ENCODE measurements at regions not wholly inside any gene's neighbourhood (a gene's known extent, or its start where the extent isn't known, plus 50 kb on each side); places are given as distances from the start of the nearest gene placed in this dataset.

GRCh38 chr1:58836408-58836807 lies 52.6 kb upstream of the JUN start:
- H3K27me3 Mint-ChIP-seq (ENCODE audit: low read depth): no peaks in the 10 kb centered on the region

DNA sequence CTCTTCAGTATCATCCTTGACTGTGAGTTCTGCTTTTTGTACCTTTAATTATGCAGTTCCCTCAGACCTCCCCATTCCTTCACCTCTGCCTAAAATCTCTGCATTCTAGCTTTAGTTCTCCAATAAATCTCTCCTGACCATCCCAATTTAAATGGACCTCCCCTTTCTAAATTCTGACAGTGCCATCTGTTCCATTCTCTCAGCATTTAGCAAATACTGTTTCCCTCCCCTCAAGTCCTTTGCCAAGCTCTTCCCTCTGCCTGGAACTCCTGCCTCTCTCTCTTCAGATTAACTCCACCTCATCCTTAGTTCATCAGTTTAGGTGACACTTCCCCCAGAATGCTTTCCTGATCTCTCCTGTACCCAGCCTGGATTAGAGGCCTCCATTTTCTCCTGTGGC lies 54.0 kb upstream of the JUN start:
- Mint-ChIP-seq H3K4me3 (no peak overlapping the region), H3K9me3 (no peaks in the 10 kb centered on the region), H3K4me1 (ENCODE audit: low read depth) (no peaks in the 10 kb centered on the region), H3K27ac (no peak overlapping the region), H3K36me3 (ENCODE audit: insufficient read depth in 2 of 2) (peaks cover 0 to 2% of the 10 kb centered on the region in 2 donors), H3K27me3 (ENCODE audit: low read depth) (no peaks in the 10 kb centered on the region)
- no peak for ATAC-seq (replicated peaks in 1 of 2)
- DNase-seq: no peak

More at GRCh38 chr1:58836408-58836807, 52.6 kb upstream of the JUN start:
- H3K9me3 Mint-ChIP-seq: no peaks in the 10 kb centered on the region
- H3K4me1 Mint-ChIP-seq (ENCODE audit: low read depth): no peaks in the 10 kb centered on the region
- DNase-seq: no peak
- H3K4me3 Mint-ChIP-seq: no peak overlapping the region
- H3K27ac Mint-ChIP-seq: no peak overlapping the region
- ATAC-seq (replicated peaks in 1 of 2): no peak
- H3K36me3 Mint-ChIP-seq (ENCODE audit: insufficient read depth in 2 of 2): peaks cover 0 to 2% of the 10 kb centered on the region in 2 donors

DNA sequence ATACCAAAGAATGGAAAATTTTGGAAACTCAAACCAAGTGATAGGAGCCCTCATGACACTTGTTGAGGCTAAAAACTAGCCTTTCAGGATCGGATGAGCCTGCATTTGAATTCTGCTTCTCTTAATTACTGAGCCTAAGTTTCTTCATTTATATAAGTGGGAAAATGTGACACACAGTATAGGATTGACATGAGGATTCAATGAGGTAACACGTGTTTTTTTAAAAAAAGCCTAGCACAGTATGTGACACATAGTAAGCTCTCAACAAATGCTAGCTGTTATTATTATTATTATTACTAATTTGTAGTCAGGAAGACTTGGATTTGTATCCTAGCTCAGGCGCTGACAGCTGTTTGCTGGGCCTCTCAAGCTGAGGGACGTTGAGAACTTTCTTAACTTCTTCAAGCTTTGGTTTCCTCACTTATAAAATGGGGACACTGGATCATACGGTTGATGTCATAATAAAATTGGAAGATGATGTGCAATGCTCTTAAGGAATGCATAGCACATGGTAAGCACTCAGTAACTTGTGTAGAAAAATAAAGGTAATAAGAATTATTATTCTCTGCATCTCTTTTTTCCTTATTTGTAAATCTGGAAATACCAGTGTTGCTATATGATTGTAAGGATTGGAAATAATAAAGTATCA lies 55.4 kb upstream of the JUN start:
- peaks cover 4% of the 10 kb centered on the region for H3K4me1 Mint-ChIP-seq (ENCODE audit: low read depth)
- no peak overlapping the region for H3K27ac Mint-ChIP-seq

DNA sequence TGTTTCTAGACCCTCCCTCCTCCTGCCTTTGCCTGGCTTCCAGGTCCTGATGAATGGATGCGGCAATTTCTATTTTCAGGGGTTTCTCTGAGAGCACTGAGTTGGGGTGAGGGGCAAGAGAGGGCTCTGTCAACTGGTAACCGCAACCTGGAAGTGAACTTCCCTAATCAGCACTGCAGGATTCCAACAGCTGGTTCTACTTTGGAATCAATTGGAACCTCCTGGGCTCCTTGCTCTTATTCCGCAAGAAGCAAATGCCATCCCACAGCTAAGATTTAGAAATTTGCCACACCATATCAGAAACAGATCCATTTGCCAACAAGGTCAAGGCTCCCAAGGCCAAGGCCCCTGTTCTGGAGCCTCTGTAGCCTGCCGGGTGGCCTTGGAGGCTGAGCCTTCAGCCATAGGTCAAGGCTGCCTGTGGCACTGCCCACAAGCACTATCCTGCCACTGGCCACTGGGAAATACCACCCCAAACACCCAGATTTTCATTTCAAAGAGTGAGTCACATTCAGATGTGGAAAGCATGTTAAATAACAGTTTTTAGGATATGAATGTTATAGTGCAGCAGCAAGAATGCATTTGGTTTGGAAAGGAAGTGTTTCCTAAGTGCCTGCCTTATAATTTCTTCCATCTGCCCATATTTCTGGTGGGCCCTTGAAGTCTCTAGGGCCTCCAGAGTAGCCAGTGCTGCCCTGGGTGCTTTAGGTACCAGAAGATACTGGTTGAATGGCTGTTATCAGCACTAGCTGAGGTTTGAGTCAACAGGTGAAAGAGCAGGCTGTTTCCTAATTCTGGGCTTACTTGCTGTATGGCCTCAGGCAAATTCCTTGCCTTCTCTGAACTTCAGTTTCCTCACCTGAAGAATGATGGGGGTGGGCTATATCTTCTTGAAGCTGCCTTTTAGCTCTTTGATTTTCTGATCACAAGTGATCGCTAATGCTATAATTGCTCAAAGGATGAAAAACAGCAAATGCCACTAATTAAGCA lies 56.3 kb upstream of the JUN start:
- Mint-ChIP-seq H3K4me3 (no peak overlapping the region), H3K9me3 (no peaks in the 10 kb centered on the region), H3K27ac (no peak overlapping the region), H3K4me1 (ENCODE audit: low read depth) (peaks cover 8% of the 10 kb centered on the region), H3K27me3 (ENCODE audit: low read depth) (no peaks in the 10 kb centered on the region), H3K36me3 (ENCODE audit: insufficient read depth in 2 of 2) (peaks cover 0 to 2% of the 10 kb centered on the region in 2 donors)
- DNase-seq (no peak), ATAC-seq (replicated peaks in 1 of 2) (no peak)

More for the DNA sequence above, 55.4 kb upstream of the JUN start:
- Mint-ChIP-seq H3K4me3 (no peak overlapping the region), H3K36me3 (ENCODE audit: insufficient read depth in 2 of 2) (peaks cover 0 to 2% of the 10 kb centered on the region in 2 donors), H3K27me3 (ENCODE audit: low read depth) (no peaks in the 10 kb centered on the region), H3K9me3 (no peaks in the 10 kb centered on the region)
- DNase-seq: no peak
- no peak for ATAC-seq (replicated peaks in 1 of 2)

- Mint-ChIP-seq H3K4me3 (no peak overlapping the region), H3K4me1 (ENCODE audit: low read depth) (peaks cover 14% of the 10 kb centered on the region), H3K27me3 (ENCODE audit: low read depth) (no peaks in the 10 kb centered on the region), H3K9me3 (no peaks in the 10 kb centered on the region), H3K36me3 (ENCODE audit: insufficient read depth in 2 of 2) (no peaks in the 10 kb centered on the region), H3K27ac (no peak overlapping the region)
- DNase-seq (no peak), ATAC-seq (replicated peaks in 1 of 2) (peak in 1 of 2 donors; percentile 36)
These were observed 57.6 kb upstream of the JUN start for GRCh38 chr1:58841455-58841854.

DNA sequence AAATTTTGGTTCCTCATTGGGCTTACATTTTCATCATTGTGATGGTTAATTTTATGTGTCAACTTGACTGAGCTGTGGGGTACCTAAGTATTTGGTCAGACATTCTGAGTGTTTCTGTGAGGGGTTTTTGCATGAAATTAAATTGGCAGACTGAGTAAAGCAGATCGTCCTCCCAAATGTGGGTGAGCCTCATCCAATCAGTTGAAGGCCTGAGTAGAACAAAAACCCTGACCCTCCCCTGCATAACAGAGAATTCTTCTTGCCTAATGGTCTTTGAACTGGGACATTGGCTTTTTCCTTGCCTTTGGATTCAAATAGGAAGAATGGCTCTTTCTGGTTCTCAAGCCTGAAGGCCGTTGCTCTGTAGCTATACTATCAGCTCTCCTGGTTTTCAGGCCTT lies 59.1 kb upstream of the JUN start:
- peaks cover 14% of the 10 kb centered on the region for H3K4me1 Mint-ChIP-seq (ENCODE audit: low read depth)
- no peak for ATAC-seq (replicated peaks in 1 of 2)
- DNase-seq: no peak

DNA sequence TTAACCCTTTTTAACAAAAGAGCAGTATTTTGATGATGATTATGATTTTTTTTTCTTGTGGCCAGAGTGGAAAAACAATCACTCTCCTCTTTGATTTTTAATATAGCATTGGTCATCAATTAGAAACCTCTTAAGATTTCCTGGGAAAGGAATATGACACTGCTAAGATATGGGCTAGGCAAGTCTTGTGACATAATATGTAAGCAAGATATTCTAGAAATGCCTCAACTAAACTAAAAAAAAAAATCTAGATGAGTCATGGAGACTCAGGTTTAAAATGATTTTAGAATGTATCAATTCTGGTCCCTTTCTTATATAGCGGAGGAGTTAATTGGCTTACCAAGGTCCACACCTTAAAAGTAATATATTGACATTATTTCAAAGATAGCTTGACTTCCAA lies 60.3 kb upstream of the JUN start:
- Mint-ChIP-seq H3K36me3 (ENCODE audit: insufficient read depth in 2 of 2) (no peaks in the 10 kb centered on the region), H3K4me3 (no peak overlapping the region), H3K4me1 (ENCODE audit: low read depth) (peaks cover 14% of the 10 kb centered on the region), H3K27ac (no peak overlapping the region), H3K9me3 (no peaks in the 10 kb centered on the region), H3K27me3 (ENCODE audit: low read depth) (no peaks in the 10 kb centered on the region)
- DNase-seq (no peak), ATAC-seq (replicated peaks in 1 of 2) (peak in 1 of 2 donors; percentile 38)

More for the DNA sequence above, 59.1 kb upstream of the JUN start:
- Mint-ChIP-seq H3K27me3 (ENCODE audit: low read depth) (no peaks in the 10 kb centered on the region), H3K9me3 (no peaks in the 10 kb centered on the region), H3K27ac (no peak overlapping the region), H3K4me3 (no peak overlapping the region), H3K36me3 (ENCODE audit: insufficient read depth in 2 of 2) (no peaks in the 10 kb centered on the region)

DNA sequence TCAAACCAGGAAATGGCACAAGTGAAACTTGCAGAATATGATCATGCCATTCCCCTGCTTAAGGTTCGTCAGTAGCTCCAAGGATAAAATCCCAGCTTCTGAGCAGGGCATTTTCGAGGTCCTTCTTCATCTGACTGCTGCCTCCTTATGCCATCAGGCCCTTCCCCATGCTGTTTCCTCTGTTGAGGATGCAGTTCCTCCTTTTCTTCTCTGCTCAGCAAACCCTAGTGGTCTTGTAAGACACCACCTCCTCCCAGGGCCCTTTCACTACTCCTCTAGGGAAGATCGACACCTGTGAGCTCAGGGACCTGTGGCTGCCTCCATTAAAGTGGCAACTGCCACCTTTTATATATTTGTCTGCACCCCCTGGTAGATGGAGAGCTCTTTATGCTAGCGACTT lies 62.1 kb upstream of the JUN start:
- Mint-ChIP-seq H3K36me3 (ENCODE audit: insufficient read depth in 2 of 2) (no peaks in the 10 kb centered on the region), H3K9me3 (no peaks in the 10 kb centered on the region), H3K27ac (no peak overlapping the region), H3K4me3 (no peak overlapping the region), H3K4me1 (ENCODE audit: low read depth) (peaks cover 14% of the 10 kb centered on the region), H3K27me3 (ENCODE audit: low read depth) (no peaks in the 10 kb centered on the region)
- no peak for DNase-seq
- no peak for ATAC-seq (replicated peaks in 1 of 2)

DNA sequence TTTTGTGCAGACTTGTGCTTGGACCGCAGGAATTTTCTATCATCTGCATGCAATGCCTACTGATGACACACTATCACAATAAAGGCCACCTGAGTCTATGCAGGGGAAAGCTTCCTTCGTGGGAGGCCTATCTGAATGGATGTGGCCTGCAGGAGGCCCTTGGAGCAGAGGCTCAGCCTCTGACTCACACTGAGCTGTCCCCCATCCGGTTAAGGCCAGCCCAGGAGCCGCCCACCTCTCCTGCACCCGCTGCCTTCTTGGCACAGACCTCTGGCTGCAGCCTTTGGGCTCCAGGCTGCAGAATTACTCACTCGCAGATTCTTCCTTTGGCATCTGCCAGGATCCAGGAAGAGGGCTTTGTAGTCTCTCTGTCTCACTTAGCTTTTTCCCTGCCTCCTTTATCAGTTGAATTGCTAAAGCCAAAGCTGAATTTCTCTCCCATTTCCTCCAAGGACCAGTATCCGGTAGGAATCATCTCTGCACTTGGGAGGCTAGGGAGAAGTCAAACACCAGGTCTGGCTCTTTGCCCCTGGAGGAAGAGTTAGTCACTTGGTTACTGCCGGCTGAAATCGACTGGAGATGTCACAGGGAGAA lies 65.1 kb upstream of the JUN start:
- ATAC-seq (replicated peaks in 1 of 2) (peak; percentile 67 to 85), DNase-seq (peak; percentile 9 to 23)
- Mint-ChIP-seq H3K9me3 (no peaks in the 10 kb centered on the region), H3K4me3 (no peak overlapping the region), H3K4me1 (ENCODE audit: low read depth) (peaks cover 13% of the 10 kb centered on the region), H3K27ac (no peak overlapping the region), H3K36me3 (ENCODE audit: insufficient read depth in 2 of 2) (no peaks in the 10 kb centered on the region), H3K27me3 (ENCODE audit: low read depth) (no peaks in the 10 kb centered on the region)

DNA sequence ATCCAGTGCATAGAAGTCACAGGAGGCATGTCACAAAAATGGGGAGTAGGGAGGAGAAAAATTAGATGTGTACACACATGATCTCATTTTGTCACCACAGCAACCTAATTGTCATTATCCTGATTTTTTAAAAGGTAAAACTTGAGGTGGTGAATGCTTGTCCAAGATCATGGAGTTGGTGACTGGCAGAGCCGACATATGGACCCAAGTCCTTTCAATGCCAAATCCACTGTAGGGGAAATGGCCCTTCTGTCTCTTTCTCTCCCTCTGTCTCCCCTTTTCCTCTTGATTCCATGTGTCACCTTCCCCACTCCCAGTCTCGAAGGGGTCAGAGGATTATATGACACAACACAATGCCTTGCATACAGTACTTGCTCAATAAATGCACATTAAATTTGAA lies 65.7 kb upstream of the JUN start:
- Mint-ChIP-seq H3K4me3 (no peak overlapping the region), H3K36me3 (ENCODE audit: insufficient read depth in 2 of 2) (no peaks in the 10 kb centered on the region), H3K4me1 (ENCODE audit: low read depth) (peaks cover 7% of the 10 kb centered on the region), H3K27ac (no peak overlapping the region), H3K9me3 (no peaks in the 10 kb centered on the region), H3K27me3 (ENCODE audit: low read depth) (no peaks in the 10 kb centered on the region)
- no peak for ATAC-seq (replicated peaks in 1 of 2)
- DNase-seq: no peak

- Mint-ChIP-seq H3K36me3 (ENCODE audit: insufficient read depth in 2 of 2) (no peaks in the 10 kb centered on the region), H3K4me1 (ENCODE audit: low read depth) (peaks cover 9% of the 10 kb centered on the region), H3K4me3 (no peak overlapping the region), H3K9me3 (no peaks in the 10 kb centered on the region), H3K27ac (no peak overlapping the region), H3K27me3 (ENCODE audit: low read depth) (no peaks in the 10 kb centered on the region)
- DNase-seq (no peak), ATAC-seq (replicated peaks in 1 of 2) (no peak)
These were observed 66.8 kb upstream of the JUN start for GRCh38 chr1:58850636-58851035.

- DNase-seq: no peak
- H3K36me3 Mint-ChIP-seq (ENCODE audit: insufficient read depth in 2 of 2): no peaks in the 10 kb centered on the region
- no peak for ATAC-seq (replicated peaks in 1 of 2)
- peaks cover 18% of the 10 kb centered on the region for H3K4me1 Mint-ChIP-seq (ENCODE audit: low read depth)
- no peak overlapping the region for H3K4me3 Mint-ChIP-seq
- H3K27me3 Mint-ChIP-seq (ENCODE audit: low read depth): no peaks in the 10 kb centered on the region
- no peaks in the 10 kb centered on the region for H3K9me3 Mint-ChIP-seq
- no peak overlapping the region for H3K27ac Mint-ChIP-seq
These were observed 69.1 kb upstream of the JUN start for GRCh38 chr1:58852731-58853485.

DNA sequence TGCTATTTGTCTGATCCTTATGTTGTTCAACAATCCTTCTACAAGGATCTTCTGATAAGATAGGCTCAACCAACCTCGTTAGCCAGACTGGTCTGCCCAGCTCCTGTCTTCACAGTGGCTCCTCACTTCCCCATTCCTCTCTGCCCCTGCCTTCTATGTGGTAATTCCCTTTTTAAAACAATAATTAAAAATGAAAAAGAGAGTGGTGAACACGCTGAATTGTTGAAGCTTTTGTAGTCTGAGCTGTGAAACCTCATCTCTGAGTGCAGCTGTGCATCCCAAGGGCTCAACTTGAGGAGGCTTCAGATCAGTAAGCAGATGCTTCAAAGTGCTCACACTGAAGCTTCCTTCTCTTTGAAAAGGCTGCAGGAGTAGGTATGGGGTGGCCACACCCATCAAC lies 70.7 kb upstream of the JUN start:
- Mint-ChIP-seq H3K27me3 (ENCODE audit: low read depth) (no peaks in the 10 kb centered on the region), H3K4me3 (no peak overlapping the region), H3K27ac (no peak overlapping the region), H3K36me3 (ENCODE audit: insufficient read depth in 2 of 2) (no peaks in the 10 kb centered on the region), H3K9me3 (no peaks in the 10 kb centered on the region), H3K4me1 (ENCODE audit: low read depth) (peaks cover 29% of the 10 kb centered on the region)
- ATAC-seq (replicated peaks in 1 of 2) (no peak), DNase-seq (no peak)
